ENCODE measurements at regions not wholly inside any gene's neighbourhood (a gene's known extent, or its start where the extent isn't known, plus 50 kb on each side); places are given as distances from the start of the nearest gene placed in this dataset.

- H3K4me3 ChIP-seq = no peak overlapping the region
- H3K27ac ChIP-seq = no peak overlapping the region
- TF ChIP-seq POLR2A (IDR thresholded peaks at IDR 0.05) = no peak
- TF ChIP-seq, protein P1, sequence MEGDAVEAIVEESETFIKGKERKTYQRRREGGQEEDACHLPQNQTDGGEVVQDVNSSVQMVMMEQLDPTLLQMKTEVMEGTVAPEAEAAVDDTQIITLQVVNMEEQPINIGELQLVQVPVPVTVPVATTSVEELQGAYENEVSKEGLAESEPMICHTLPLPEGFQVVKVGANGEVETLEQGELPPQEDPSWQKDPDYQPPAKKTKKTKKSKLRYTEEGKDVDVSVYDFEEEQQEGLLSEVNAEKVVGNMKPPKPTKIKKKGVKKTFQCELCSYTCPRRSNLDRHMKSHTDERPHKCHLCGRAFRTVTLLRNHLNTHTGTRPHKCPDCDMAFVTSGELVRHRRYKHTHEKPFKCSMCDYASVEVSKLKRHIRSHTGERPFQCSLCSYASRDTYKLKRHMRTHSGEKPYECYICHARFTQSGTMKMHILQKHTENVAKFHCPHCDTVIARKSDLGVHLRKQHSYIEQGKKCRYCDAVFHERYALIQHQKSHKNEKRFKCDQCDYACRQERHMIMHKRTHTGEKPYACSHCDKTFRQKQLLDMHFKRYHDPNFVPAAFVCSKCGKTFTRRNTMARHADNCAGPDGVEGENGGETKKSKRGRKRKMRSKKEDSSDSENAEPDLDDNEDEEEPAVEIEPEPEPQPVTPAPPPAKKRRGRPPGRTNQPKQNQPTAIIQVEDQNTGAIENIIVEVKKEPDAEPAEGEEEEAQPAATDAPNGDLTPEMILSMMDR (IDR thresholded peaks at IDR 0.05) = no peak
- intact Hi-C loops (cut with DNase I) = no loop called here
- H3K36me3 ChIP-seq = no peaks in the 10 kb centered on the region
- H3K4me1 ChIP-seq = no peaks in the 10 kb centered on the region
- DNase-seq = no peak
- H3K9me3 ChIP-seq = peaks cover 0 to 6% (median 0%) of the 10 kb centered on the region in 12 donors
- H3K27me3 ChIP-seq = no peaks in the 10 kb centered on the region
- 54 to 88% (median 81%) methylated on average over 1 to 2 of the region's 2 CpGs; no CpG with 5 or more reads in 1 of the 4 donors for WGBS, 4 donors
- no peak for ATAC-seq
These were observed 210.2 kb upstream of the DEFB112 start for GRCh38 chr6:50259903-50260302.

- ATAC-seq (no peak), DNase-seq (no peak)
- intact Hi-C loops (cut with DNase I) = no loop called here
- Histone ChIP-seq H3K4me1 (no peaks in the 10 kb centered on the region), H3K27ac (no peak overlapping the region), H3K36me3 (no peaks in the 10 kb centered on the region), H3K9me3 (no peaks in the 10 kb centered on the region), H3K4me3 (no peak overlapping the region), H3K27me3 (no peaks in the 10 kb centered on the region)
- TF ChIP-seq, protein P1 (IDR thresholded peaks at IDR 0.05) = peak in 2 of 12 donors; percentile 8 to 13
- no peak for TF ChIP-seq POLR2A (IDR thresholded peaks at IDR 0.05)
- WGBS, 4 donors = 23 to 30% (median 24%) methylated on average over 2 of the region's 2 CpGs
These were observed 215.4 kb upstream of the DEFB112 start for GRCh38 chr6:50264995-50265571.

GRCh38 chr6:50270415-50270814 is 220.7 kb upstream of the DEFB112 start:
- no peak overlapping the region for H3K4me3 ChIP-seq
- ATAC-seq = no peak
- H3K36me3 ChIP-seq = no peaks in the 10 kb centered on the region
- no peak for DNase-seq
- intact Hi-C loops (cut with DNase I) = no loop called here
- no peak overlapping the region for H3K27ac ChIP-seq
- TF ChIP-seq, protein P1 (IDR thresholded peaks at IDR 0.05) = no peak
- no peak for TF ChIP-seq POLR2A (IDR thresholded peaks at IDR 0.05)
- WGBS, 4 donors = 5 to 15% (median 9%) methylated on average over 1 of the region's 1 CpG
- H3K4me1 ChIP-seq = no peaks in the 10 kb centered on the region
- H3K27me3 ChIP-seq = no peaks in the 10 kb centered on the region
- H3K9me3 ChIP-seq = no peaks in the 10 kb centered on the region

- no peak for TF ChIP-seq POLR2A (IDR thresholded peaks at IDR 0.05)
- TF ChIP-seq, protein P1 (IDR thresholded peaks at IDR 0.05) = no peak
- Histone ChIP-seq H3K4me1 (no peaks in the 10 kb centered on the region), H3K4me3 (no peak overlapping the region), H3K27me3 (no peaks in the 10 kb centered on the region), H3K36me3 (no peaks in the 10 kb centered on the region), H3K9me3 (no peaks in the 10 kb centered on the region), H3K27ac (no peak overlapping the region)
- intact Hi-C loops (cut with DNase I) = no loop called here
- 56 to 70% (median 63%) methylated on average over 2 of the region's 2 CpGs for WGBS, 4 donors
- DNase-seq = no peak
- ATAC-seq = no peak
These were observed 221.5 kb upstream of the DEFB112 start for GRCh38 chr6:50271266-50271665.

All from heart left ventricle (tissue), 16 donors.